Urothelium cell line (cell line): ENCODE measurements at regions not wholly inside any gene's neighbourhood (a gene's known extent, or its start where the extent isn't known, plus 50 kb on each side); places are given as distances from the start of the nearest gene placed in this dataset.
"Not testable (repeated sequence)": the region's sequence is repeated elsewhere in the genome, so short reads cannot be mapped to it uniquely, and the experiment has no call there.

ENCODE experiments used
- DNase-seq: peaks from one replicate; pipeline ENCODE4 v3.0.0; 2011; ENCODE audit warnings: low spot score, mixed read lengths
- FAIRE-seq: peaks from 2 replicates; lab custom pipeline; 2011; peaks lifted over from hg19 to GRCh38; lab: Jason Lieb, UNC

DNA sequence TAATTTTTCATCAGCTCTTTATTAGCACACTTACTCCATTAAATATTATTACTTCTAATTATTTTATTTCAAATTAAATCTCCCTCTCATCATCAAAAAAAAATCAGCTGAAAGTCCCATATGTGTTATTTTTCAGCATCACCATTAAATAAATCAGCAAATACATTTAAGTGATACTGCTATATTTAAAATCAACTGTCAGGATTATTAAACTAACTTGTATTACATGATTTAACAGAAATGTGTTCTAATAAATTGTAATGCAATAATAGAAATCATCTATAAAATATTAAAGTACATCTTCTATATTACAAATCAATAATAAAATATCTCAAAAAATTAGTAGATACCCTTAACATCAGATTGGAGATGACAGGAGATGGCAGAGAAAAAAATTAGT lies 538.6 kb upstream of the MIR17HG start:
- DNase-seq (no peak), FAIRE-seq (no peak)

GRCh38 chr13:90824032-90824431 lies 523.5 kb upstream of the MIR17HG start:
- DNase-seq (no peak), FAIRE-seq (no peak)

GRCh38 chr13:90826688-90827087 lies 520.8 kb upstream of the MIR17HG start:
- no peak for DNase-seq
- no peak for FAIRE-seq

DNA sequence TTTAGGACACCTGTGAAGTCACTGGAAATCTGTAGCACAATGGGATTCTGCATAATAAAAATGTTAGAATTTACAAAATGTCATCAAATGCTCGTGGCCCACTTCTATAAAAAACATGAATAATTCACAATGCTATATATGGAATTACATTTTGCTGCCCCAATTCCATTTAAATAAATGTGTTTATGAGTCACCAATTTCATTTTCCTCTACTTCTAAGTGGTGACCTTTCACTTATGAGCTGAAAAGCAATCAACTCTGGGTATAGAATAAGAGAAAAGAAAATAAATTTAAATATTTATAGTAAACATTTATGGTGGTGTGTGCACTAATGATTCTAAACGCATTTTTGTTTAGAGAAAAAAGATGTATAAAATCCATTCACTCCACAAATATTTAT lies 516.7 kb upstream of the MIR17HG start:
- no peak for FAIRE-seq
- DNase-seq = no peak

- DNase-seq (no peak), FAIRE-seq (no peak)
These were observed 513.5 kb upstream of the MIR17HG start for GRCh38 chr13:90833951-90834350.

DNA sequence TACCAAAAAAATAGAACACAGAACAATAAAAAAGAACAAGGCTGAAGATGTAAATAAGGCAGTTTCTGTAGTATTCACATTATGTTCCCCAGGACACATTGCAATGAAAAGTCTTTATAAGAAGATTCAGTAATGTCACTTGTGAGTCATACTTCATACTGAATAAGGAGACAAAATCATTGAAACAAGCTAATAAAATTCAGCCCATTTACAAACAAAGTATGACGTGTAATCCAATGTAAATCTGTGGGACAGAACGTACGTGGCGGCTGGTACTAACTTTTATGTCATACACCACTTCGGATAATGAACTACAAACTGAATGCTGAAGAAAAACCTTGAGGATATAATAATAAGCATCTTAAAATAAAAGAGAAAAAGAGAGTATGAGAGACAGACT lies 512.8 kb upstream of the MIR17HG start:
- no peak for DNase-seq
- no peak for FAIRE-seq

GRCh38 chr13:90835826-90836225 lies 511.7 kb upstream of the MIR17HG start:
- DNase-seq = no peak
- no peak for FAIRE-seq

DNA sequence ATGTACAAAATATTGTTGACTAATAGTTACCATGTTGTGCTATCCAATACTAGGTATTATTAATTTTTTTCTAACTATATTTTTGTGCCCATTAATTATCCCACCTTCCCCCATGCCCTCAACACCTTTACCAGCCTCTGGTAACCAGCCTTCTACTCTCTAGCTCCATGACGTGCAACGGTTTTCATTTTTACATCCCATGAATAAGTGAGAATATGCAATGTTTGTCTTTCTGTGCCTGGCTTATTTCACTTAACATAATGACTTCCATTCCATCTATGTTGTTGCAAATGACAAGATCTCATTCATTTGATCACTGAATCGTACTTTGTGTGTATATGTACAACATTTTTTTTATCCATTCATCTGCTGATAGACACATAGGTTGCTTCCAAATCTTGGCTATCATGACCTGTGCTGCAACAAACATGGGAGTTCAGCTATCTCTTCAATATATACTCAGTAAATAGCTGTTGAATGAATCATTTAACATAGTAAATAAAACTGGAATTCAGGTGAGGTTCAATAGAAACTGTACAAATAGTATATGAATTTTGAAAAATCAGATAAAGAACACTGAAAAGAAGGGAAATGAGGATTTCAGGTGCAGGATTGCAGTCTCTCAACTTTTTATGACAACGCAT lies 509.0 kb upstream of the MIR17HG start:
- DNase-seq (no peak), FAIRE-seq (no peak)

DNA sequence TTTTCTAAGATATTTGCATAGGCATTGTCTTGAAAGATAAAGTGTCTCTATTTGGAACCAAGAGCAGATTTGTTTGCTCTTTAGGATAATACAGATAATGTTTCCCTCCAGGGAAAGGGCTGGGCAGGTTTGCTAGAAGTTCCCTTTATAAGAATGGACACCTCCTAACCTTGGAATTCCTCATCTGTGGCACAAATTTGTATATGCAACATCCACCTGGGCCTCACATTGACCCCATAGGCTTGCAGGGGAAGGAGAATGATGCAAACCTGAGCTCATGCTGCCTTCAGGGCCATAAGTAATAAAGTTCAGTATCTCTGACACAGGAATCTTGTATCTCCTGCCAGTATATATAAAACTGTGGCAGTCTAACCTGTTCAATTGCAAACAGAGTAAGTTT lies 508.4 kb upstream of the MIR17HG start:
- DNase-seq (no peak), FAIRE-seq (no peak)

- FAIRE-seq = no peak
- no peak for DNase-seq
These were observed 500.6 kb upstream of the MIR17HG start for GRCh38 chr13:90846936-90847335.

- FAIRE-seq, DNase-seq: not testable (repeated sequence)
These were observed 493.8 kb upstream of the MIR17HG start for GRCh38 chr13:90853666-90854065.

GRCh38 chr13:90857921-90858320 lies 489.6 kb upstream of the MIR17HG start:
- FAIRE-seq = no peak
- no peak for DNase-seq

DNA sequence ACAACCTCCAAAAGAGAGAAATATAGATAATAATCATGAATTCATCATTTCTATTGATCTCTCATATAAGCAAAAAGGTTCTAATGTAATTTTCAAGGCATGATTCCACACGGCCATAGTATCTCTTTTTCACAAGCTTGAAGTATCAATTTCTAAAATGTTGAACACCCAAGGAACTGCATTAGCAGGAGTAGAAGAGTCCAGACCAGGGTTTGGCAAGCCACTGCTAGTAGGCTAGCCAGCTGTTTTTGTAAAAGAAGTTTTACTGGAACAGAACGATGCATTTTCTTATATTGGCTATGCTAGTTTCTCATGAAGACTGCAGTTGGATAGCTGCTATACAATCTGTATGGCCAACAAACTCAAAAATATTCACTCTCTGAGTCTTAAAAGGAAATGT lies 481.5 kb upstream of the MIR17HG start:
- FAIRE-seq = no peak
- no peak for DNase-seq

DNA sequence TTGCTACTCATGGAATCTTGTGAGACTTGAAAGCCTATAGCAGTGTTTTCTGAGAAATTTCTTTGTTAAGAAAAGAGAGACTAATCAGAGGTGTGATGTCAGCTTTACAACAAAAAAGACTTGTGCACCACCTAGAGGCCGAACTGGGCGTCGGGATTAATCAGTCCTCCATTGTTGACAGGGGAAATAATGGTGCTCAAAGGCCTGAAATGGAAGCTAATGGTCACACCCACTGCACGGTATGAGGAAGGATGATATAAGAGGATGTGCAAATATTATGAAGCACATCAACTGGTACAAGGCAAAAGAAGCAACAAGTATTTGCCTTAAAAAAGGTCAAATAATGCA lies 480.2 kb upstream of the MIR17HG start:
- peak; percentile 20 for DNase-seq
- FAIRE-seq = no peak

GRCh38 chr13:90868321-90868920 lies 479.1 kb upstream of the MIR17HG start:
- FAIRE-seq (no peak), DNase-seq (no peak)

- FAIRE-seq (no peak), DNase-seq (no peak)
These were observed 477.9 kb upstream of the MIR17HG start for GRCh38 chr13:90869580-90869979.

DNA sequence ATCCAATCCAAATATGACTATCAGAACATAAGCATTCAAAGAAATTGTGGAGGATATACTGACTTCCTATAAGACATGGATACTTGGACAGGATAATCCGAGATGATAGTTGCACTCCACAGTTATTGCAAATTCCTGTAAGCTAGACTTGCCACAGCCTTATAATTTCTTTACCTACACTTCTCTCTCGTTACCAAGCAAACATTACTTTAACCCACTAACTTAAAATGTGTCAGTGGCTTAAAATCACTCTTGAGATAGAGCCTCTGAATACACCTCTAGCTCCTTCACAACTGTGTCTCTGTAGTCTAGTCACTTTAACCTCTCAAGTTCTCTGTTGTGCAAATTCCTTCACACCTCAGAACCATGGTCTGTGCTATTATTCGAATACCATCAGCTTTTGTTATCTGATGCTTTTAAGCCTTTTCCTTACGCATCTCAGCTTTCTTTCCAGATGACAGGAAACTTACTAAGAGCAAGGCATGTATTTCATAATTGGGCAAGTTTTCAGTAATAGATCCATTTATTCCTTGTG lies 474.9 kb upstream of the MIR17HG start:
- no peak for FAIRE-seq

DNA sequence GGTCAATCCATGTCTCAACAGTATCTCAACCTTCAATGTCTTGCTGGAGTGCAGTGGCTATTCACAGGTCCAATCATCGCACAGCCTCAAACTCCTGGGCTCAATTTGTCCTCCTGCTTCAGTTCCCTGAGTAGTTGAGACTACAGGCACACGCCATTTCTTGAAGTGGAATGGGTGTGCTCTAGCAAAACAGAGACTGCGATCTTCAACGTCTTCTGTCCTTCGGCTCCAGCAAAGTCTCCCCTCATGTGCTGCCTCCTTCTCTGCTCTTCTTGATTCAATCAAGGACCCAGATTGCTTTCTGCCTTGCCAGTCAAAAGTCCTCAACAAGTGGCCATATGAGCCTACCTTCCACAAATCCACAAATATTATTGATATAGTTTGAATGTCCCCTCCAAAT lies 466.7 kb upstream of the MIR17HG start:
- DNase-seq (no peak), FAIRE-seq (no peak)

More for the DNA sequence above, 474.9 kb upstream of the MIR17HG start:
- DNase-seq = no peak

DNA sequence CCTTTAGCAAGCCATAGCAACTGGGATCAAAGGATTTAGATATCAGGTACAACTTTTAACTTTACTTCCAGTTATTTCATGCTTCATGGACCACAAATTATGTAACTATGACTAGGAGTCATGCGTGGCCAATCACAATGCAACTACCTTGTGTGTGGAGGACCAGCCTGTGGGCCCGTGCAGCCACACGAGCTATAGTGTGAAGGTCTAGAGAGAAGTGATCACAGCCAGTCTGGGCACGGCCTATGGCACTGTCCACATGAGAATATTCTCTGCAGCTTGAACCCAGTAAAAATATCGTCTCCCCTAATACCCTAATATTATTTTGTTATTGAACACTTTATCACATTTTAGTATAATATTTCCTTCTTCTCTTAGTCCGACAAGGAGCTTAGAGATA lies 464.9 kb upstream of the MIR17HG start:
- DNase-seq (no peak), FAIRE-seq (no peak)

- no peak for DNase-seq
These were observed 463.9 kb upstream of the MIR17HG start for GRCh38 chr13:90883592-90883991.

GRCh38 chr13:90884066-90884465 lies 463.4 kb upstream of the MIR17HG start:
- FAIRE-seq = no peak
- DNase-seq = no peak

More at GRCh38 chr13:90883592-90883991, 463.9 kb upstream of the MIR17HG start:
- no peak for FAIRE-seq

- DNase-seq (no peak), FAIRE-seq (no peak)
These were observed 457.3 kb upstream of the MIR17HG start for GRCh38 chr13:90889906-90890834.
